ENCODE measurements at regions not wholly inside any gene's neighbourhood (a gene's known extent, or its start where the extent isn't known, plus 50 kb on each side); places are given as distances from the start of the nearest gene placed in this dataset.

DNA sequence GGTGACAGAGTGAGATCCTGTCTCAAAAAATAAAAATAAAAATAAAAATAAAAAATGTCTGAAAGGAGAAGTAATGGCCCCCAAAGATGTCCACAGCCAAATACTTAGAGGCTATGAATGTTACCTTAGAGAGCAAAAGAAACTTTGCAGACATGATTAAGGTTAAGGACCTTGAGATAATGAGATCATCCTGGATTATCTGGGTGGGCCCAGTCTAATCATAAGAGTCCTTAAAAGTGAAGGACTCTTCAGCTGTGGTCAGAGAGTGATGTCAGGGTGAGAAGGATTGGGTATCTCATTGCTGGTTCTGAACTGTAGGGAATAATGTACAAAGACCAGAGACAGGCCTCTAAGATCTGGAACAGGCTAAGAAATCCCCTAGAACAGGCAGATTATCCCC, 84.9 kb upstream of the POU1F1 start:
- Histone ChIP-seq H3K4me3 (replicated peaks in 1 of 3; ENCODE audit: insufficient read depth in 1 of 3, low read depth in 2 of 3, low read length in 3 of 3) (no peak overlapping the region), H3K27me3 (ENCODE audit: control insufficient read depth in 1 of 2, insufficient read depth in 2 of 2, low read length in 2 of 2) (no peaks in the 10 kb centered on the region), H3K36me3 (replicated peaks in 1 of 2; ENCODE audit: control insufficient read depth in 1 of 2, insufficient read depth in 2 of 2, low read length in 2 of 2) (no peaks in the 10 kb centered on the region), H3K9me3 (ENCODE audit: low read length) (no peaks in the 10 kb centered on the region), H2AFZ (ENCODE audit: low read length) (no peak overlapping the region), H3K4me2 (ENCODE audit: low read depth, low read length) (no peak overlapping the region), H3K9ac (ENCODE audit: insufficient read depth, low read depth, low read length) (no peak overlapping the region), H3K4me1 (ENCODE audit: insufficient read depth, low read length) (no peaks in the 10 kb centered on the region), H3K79me2 (ENCODE audit: insufficient read depth, low read length) (no peaks in the 10 kb centered on the region), H4K20me1 (ENCODE audit: insufficient read depth, low read length) (no peaks in the 10 kb centered on the region), H3K27ac (ENCODE audit: extremely low read length, insufficient read depth, low read length) (no peak overlapping the region)
- in situ Hi-C loops (cut with HindIII; ENCODE audit: extremely low pct_ligation_motif_present, low pct_unique_long_range_greater_than_20kb) (no loop called here), intact Hi-C loops (cut with micrococcal nuclease; ENCODE audit: unreplicated experiment) (no loop called here)
- TF ChIP-seq ZNF598 (CRISPR knock-in tag; IDR thresholded peaks at IDR 0.05; ENCODE audit: borderline replicate concordance) (no peak), IKZF4 (CRISPR knock-in tag; IDR thresholded peaks at IDR 0.05; ENCODE audit: borderline replicate concordance, low read depth, not compliant biosample characterization) (no peak), KLF12 (CRISPR knock-in tag; IDR thresholded peaks at IDR 0.05; ENCODE audit: borderline replicate concordance) (no peak), ZNF792 (CRISPR knock-in tag; IDR thresholded peaks at IDR 0.05) (no peak)
- TF ChIP-seq, protein P1, sequence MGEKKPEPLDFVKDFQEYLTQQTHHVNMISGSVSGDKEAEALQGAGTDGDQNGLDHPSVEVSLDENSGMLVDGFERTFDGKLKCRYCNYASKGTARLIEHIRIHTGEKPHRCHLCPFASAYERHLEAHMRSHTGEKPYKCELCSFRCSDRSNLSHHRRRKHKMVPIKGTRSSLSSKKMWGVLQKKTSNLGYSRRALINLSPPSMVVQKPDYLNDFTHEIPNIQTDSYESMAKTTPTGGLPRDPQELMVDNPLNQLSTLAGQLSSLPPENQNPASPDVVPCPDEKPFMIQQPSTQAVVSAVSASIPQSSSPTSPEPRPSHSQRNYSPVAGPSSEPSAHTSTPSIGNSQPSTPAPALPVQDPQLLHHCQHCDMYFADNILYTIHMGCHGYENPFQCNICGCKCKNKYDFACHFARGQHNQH (CRISPR knock-in tag; IDR thresholded peaks at IDR 0.05), result no peak
- CTCF ChIA-PET (ENCODE audit: low intra/inter-chr PET ratio, low total read pairs), result no interaction called here
- no peak for FAIRE-seq
- no TSS peak for BruUV-seq (replicated peaks)
- POLR2A ChIA-PET, result no interaction called here
- no peak for ATAC-seq
- no peak for DNase-seq (ENCODE audit: low spot score)

DNA sequence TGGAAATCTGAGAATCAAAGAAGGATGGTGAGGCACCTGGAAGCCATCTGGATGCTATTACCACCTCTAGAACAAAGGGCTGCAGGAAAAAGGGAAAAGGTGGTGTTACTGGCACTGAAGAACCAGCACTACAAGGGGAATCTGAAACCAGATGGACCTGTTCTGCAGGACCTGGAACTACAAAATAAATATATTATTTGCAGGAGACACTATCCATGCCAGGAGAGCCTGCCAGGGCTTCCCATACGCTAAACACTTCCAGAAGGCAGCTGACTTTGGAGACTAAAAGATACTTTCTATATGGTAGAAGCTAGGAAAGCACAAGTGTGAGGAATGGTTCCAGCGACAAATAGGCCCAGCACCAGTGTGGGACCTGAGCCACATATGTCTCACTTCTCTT, 83.4 kb upstream of the POU1F1 start:
- intact Hi-C loops (cut with micrococcal nuclease; ENCODE audit: unreplicated experiment) (no loop called here), in situ Hi-C loops (cut with HindIII; ENCODE audit: extremely low pct_ligation_motif_present, low pct_unique_long_range_greater_than_20kb) (loop anchor here (10.0 kb wide), 1 partner anchor 145 kb away; no protein-coding TSS in a partner anchor)
- ChIA-PET CTCF (ENCODE audit: low intra/inter-chr PET ratio, low total read pairs) (no interaction called here), POLR2A (no interaction called here)
- no TSS peak for BruUV-seq (replicated peaks)
- H3K36me3 ChIP-seq (replicated peaks in 1 of 2; ENCODE audit: control insufficient read depth in 1 of 2, insufficient read depth in 2 of 2, low read length in 2 of 2), result no peaks in the 10 kb centered on the region
- no peak overlapping the region for H3K27ac ChIP-seq (ENCODE audit: extremely low read length, insufficient read depth, low read length)
- DNase-seq (ENCODE audit: low spot score), result no peak
- H3K4me2 ChIP-seq (ENCODE audit: low read depth, low read length), result no peak overlapping the region
- no peaks in the 10 kb centered on the region for H3K4me1 ChIP-seq (ENCODE audit: insufficient read depth, low read length)
- no peaks in the 10 kb centered on the region for H3K27me3 ChIP-seq (ENCODE audit: control insufficient read depth in 1 of 2, insufficient read depth in 2 of 2, low read length in 2 of 2)
- no peaks in the 10 kb centered on the region for H3K9me3 ChIP-seq (ENCODE audit: low read length)
- H3K4me3 ChIP-seq (replicated peaks in 1 of 3; ENCODE audit: insufficient read depth in 1 of 3, low read depth in 2 of 3, low read length in 3 of 3), result no peak overlapping the region
- 36% methylated on average over 2 of the region's 2 CpGs for WGBS (ENCODE audit: low lambda C conversion rate)
- FAIRE-seq, result no peak
- no peak overlapping the region for H3K9ac ChIP-seq (ENCODE audit: insufficient read depth, low read depth, low read length)
- ATAC-seq, result no peak
- no peak overlapping the region for H2AFZ ChIP-seq (ENCODE audit: low read length)
- H4K20me1 ChIP-seq (ENCODE audit: insufficient read depth, low read length), result no peaks in the 10 kb centered on the region
- H3K79me2 ChIP-seq (ENCODE audit: insufficient read depth, low read length), result no peaks in the 10 kb centered on the region
- TF ChIP-seq ZNF34 (CRISPR knock-in tag; IDR thresholded peaks at IDR 0.05; ENCODE audit: borderline replicate concordance) (no peak), GATA4 (IDR thresholded peaks at IDR 0.05; ENCODE audit: borderline replicate concordance, low read depth) (no peak), RXRB (CRISPR knock-in tag; IDR thresholded peaks at IDR 0.05; ENCODE audit: borderline replicate concordance) (no peak), ZNF33A (CRISPR knock-in tag; IDR thresholded peaks at IDR 0.05; ENCODE audit: borderline replicate concordance) (no peak), NPAS2 (CRISPR knock-in tag; IDR thresholded peaks at IDR 0.05; ENCODE audit: borderline replicate concordance) (no peak), AGO1 (IDR thresholded peaks at IDR 0.05; ENCODE audit: low read depth, low read length, poor library complexity, severe bottlenecking) (no peak), PHF5A (CRISPR knock-in tag; IDR thresholded peaks at IDR 0.05; ENCODE audit: low read depth, unreplicated experiment) (no peak), PLRG1 (conservative IDR thresholded peaks at IDR 0.05) (no peak), ZNF563 (CRISPR knock-in tag; IDR thresholded peaks at IDR 0.05) (no peak), RELA (CRISPR knock-in tag; IDR thresholded peaks at IDR 0.05) (no peak), ZSCAN21 (CRISPR knock-in tag; IDR thresholded peaks at IDR 0.05; ENCODE audit: borderline replicate concordance) (no peak), GFI1 (CRISPR knock-in tag; IDR thresholded peaks at IDR 0.05; ENCODE audit: borderline replicate concordance) (no peak), ZNF225 (CRISPR knock-in tag; IDR thresholded peaks at IDR 0.05) (no peak), ZNF709 (CRISPR knock-in tag; IDR thresholded peaks at IDR 0.05) (no peak)
- TF ChIP-seq, protein P2, sequence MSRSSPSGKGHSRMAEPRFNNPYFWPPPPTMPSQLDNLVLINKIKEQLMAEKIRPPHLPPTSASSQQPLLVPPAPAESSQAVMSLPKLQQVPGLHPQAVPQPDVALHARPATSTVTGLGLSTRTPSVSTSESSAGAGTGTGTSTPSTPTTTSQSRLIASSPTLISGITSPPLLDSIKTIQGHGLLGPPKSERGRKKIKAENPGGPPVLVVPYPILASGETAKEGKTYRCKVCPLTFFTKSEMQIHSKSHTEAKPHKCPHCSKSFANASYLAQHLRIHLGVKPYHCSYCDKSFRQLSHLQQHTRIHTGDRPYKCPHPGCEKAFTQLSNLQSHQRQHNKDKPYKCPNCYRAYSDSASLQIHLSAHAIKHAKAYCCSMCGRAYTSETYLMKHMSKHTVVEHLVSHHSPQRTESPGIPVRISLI (CRISPR knock-in tag; IDR thresholded peaks at IDR 0.05; ENCODE audit: borderline replicate concordance), result no peak

All from HepG2 (cell line).